ENCODE measurements at regions not wholly inside any gene's neighbourhood (a gene's known extent, or its start where the extent isn't known, plus 50 kb on each side); places are given as distances from the start of the nearest gene placed in this dataset.
"Not testable (repeated sequence)": the region's sequence is repeated elsewhere in the genome, so short reads cannot be mapped to it uniquely, and the experiment has no call there.

DNA sequence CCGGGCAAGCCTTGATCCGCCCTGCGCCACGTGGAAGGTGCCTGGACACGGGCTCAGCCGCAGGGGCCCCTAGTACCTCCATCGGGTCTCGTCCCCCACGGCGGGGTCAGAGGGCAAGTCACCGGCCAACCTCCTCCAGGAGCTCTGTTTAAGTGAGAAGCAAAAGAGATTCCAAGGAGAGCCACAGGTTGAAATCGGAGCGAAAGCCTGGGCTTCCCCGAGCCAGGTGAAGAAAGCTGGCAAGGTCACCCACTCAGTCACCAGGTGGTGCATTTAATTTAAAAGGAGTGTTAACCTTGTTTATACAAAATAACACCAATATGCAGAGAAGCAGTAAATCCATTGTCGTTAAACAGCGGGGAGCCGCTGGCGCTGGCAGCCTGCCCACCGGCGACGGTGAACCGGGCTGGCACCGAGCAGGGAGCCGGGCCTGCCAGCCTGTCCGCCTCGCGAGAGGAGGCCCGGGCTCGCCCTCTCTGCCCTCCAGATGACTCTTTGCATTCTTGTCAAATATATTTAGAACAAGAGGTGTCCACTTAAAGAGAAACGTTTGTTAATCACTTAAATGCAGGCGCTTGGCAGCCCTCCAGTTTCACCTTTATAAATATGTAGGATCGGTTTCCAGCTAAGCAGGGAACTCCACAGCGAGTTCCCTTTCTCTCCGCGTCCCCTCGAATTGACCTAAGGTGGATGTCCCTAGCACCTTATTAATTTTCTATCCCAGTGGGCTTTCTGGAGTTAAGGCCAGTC, 277.3 kb upstream of the NR2F2 start:
- peak; percentile 47 for DNase-seq

DNA sequence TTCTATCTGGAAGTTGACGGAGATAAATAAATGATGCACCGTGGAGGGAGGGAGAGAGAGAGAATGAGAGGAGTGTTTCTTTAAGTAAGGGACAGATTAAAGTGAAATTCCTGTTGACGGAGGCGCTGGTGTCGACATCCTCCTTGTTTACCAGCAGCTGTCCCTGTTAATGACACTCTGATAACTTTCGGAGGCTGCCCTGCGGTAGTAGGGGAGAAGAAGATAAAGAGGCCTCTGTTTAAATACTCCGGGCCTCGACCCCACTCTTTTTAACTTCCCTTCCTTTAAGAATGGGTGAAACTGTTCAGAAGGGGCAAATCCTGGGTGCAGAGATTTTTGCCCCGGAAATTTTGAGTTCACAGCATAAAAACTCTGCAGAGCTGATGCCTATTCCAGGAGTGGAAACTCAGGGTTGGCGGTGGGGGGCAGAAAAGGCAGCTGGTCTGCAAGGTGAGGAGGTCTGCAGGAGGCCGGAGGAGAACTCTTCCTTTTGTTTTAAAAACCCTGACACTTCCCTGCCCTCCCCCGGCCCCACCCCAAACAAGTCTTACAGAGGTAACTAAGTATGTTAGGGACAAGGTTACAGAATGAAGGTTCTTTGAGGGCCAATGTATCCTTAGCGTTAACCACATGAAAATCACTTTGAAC, 276.6 kb upstream of the NR2F2 start:
- DNase-seq = no peak

DNA sequence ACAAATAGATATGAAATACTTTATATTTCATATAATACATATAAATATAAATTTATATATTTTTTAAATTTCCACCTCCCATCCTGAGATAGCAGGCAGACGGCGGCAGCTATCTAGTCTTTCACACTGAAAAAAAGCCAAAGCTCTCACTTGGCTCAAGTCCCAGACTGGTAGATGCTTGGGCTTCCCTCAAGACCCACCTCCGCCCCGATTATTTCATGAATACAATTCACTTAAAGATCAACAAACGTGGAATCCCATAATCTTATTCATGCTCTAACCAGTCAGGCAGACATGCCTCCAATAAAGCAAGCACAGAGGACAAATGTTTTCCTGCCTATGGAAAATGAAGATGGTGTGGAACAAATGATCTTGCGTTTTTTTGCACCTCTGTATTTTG, 275.9 kb upstream of the NR2F2 start:
- DNase-seq = no peak

DNA sequence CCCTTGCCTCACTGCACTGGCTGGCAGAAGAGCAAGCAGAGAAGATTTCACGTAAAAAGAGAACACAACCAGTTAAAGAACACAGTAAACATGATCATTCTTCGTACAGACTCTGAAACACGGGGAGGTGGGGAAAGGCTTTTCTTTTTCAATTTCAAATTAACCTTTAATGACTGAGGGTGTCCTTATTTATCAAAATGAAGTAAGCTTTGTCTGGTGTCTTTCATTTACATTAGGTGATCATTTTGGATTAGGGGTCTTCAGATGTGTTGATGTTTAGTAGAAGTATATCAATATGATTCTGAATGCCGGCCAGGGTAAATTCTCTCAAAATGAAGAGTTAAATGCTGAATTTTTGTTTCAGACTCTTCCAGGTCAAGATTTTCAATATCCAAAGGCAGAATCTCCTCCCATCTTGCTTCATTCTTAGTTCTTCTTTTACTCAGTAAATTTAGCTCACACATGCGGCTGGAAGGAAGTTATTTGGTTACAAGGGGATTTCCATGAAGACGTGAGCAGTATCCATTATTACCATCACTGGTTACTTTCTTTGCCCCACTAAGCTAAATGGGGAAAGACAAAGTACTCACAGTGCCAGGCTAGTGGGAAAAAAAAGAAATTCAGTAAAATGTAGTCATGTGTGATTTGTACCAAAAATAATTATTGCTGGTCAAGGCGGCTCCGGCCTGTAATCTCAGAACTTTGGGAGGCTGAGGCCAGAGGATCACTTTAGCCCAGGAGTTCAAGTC, 272.2 kb upstream of the NR2F2 start:
- no peak for DNase-seq

DNA sequence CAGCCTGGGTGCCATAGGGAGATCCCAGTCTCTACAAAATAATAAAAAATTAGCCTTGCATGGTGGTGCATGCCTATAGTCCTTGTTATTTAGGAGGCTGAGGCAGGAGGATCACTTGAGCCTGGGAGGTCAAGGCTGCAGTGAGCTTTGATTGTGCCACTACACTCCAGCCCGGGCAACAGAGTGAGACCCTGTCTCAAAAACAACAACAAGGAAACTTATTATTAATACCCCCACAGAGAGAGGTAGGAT, 271.7 kb upstream of the NR2F2 start:
- DNase-seq = not testable (repeated sequence)

DNA sequence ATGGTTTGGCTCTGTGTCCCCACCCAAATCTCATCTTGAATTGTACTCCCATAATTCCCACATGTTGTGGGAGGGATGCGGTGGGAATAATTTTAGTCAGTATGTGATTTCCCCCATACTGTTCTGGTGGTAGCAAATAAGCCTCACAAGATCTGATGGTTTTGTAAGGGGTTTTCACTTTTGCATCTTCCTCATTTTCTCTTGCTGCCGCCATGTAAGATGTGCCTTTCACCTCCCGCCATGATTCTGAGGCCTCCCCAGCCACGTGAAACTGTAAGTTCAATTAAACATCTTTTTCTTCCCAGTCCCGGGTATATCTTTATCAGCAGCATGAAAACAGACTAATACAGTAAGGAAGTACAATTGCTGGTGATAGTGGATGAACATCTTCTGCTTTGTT, 269.9 kb upstream of the NR2F2 start:
- DNase-seq = not testable (repeated sequence)

DNA sequence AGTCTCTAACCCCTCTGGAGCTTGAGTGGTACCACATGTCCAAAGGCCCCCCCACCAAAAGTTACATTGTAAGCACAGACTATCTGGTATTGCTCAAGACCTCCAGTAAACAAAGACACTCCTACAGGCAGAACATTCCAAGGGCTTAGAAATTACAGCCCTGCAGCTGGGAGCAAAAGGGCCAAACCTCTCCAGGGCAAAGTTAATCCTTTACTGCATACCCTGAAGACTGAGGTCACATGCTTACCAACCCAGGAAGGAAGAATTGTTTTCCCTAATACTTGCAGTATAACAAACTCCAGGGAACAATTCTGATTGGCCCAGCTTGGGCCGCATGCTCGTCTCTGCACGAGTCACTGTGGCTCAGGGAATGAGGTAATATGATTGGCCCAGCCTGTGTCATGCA, 266.1 kb upstream of the NR2F2 start:
- DNase-seq = no peak

DNA sequence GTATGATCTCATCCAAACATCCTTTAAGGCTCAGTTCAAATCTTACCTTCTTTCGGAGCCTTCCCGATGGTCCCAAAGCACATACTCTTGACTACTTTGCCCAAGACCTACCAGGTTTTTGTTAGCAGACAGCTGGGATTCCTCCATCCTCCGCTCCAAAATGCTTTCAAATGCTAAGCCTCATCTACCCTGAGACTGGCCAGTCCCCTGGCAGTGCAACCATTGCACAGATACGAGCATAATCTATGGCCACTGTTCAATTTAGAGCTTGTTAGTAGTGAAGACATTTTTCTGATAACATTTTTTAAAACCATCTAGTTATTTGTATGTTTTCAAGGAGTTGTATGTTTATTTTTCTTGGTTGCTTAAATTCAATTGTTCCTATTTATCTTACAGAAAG, 264.4 kb upstream of the NR2F2 start:
- no peak for DNase-seq

DNA sequence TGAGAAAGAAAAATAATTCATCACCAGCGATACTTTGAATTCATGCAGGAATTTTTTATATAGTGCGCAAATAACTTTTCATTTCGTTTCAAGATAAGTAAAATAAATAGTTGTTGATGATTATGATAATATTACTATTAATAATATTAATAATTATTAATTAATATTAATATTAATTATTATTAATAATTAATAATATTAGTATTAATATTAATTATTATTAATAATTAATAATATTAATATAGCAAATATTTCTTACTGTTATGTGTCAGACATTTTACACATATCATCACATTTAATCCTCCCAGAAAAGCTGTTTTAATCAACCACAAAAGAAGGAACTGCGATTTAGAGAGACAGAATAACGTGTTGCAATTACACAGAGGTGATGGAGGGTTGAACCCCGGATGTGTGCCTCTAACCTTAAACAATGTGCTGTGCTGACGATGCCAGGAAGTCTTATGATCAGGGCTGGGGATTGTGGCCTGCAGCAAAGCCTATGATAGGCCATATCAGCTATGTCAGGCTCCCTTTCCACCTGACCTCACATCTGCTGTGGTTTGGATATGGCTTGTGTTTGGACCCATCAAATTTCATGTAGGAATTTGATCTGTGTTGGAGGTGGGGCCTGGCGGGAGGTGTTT, 263.5 kb upstream of the NR2F2 start:
- DNase-seq = peak; percentile 13

DNA sequence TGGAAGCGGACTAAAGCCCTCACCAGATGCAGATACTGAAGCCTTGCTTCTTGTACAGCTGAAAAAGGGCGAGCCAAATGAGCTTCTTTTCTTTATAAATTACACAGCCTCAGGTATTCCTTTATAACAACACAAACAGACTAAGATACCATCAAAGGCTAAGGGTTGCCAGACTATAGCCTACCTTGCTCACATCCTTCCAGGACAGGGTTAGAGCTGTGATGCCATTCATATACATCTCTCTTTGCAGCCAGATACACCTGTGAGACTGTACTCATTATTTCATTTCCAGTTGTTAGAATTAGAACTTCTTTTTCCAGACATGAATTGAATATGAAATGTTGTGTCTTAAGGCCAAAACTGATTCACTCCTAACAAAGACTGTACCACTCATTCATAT, 262.8 kb upstream of the NR2F2 start:
- no peak for DNase-seq

DNA sequence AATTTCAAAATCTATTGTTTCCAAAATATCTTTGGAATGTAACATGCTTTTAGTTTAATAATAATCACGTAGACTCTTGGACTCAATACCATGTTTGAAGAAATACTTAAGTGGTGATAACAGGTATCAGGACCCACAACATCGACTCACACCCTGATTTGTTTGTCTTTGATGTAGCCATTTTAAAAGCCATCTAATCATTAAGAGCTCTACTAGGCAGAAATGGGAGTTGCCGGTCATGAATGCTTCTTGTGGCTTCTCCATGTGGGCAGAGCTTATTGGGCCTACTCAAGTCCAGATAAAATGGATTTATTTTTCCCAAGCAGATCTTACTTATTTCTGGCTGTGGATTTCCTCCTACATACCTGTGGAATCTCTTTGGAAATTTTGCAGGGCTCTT, 261.6 kb upstream of the NR2F2 start:
- DNase-seq = no peak

DNA sequence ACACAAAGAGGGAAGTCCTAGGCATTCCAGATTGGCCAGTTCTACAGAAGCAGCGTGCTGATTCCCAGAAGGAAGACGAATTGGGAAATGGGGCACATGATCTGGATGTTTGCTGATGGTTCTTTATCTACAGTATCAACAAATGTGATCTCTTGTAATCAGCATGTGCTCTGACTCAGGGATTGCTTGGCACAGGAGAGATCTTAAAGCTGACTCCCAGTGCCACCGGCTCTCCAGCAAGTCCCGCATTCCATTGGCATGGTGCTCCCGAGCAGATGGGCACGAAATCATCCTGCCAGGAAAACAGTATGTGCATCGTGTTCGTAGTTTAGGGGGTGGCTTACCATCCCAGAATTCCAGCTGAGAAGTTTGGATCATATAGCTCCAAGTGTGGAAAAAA, 259.9 kb upstream of the NR2F2 start:
- DNase-seq = no peak

DNA sequence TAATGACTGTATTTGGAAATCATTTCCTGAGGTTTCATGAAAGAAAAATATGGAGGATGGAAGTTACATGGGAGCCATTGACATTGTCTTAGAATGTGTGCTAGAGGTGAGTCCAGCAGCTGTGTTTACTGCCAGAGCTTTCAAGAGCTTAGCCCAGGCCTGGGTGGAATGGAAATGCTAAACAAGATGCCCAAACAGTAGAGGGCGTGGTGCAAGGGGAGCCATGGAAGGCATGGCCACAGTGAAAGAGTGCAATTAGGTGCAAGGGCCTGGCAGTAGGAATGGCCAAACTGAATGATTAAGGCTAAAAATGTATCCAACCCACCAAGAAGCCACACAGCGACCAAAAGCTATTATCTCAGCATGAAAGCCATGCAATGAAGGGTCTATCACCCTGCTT, 257.7 kb upstream of the NR2F2 start:
- DNase-seq = no peak

DNA sequence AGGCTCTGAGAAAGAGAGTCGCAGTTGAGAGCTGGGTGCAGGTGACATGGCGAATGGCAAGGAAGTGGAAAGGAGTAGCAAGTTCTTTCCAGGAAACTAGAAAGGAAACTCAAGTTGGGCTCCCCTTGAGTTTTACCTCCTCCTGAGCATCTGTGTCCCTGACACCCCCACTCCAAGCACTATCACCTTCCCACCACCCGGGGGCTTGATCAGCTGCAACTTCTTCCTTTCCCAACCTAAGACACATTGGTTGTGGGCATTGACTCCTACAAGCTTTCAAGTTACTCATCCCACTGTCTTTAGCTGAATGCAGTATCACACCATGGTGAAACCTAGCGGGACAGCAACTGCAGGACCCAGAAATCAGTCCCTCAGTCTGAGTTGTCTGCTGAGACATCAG, 256.6 kb upstream of the NR2F2 start:
- no peak for DNase-seq

DNA sequence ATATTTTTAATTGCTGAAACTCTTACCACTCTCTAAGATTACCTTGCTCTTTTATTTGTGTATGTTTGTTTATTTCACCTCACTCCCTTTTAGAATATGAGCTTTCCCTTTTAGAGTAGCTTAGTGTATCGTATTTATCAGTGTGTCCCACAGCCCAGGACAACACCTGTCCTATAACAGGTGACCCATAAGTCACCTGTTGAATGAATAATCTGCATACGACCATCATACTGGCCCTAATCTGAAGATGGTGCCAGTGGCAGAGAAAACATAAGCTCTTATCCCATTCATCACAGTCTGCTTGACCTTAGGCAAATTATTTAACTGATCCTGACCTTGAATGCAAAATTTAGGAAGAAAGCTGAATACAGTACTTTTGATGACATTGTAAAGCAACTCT, 254.6 kb upstream of the NR2F2 start:
- no peak for DNase-seq

DNA sequence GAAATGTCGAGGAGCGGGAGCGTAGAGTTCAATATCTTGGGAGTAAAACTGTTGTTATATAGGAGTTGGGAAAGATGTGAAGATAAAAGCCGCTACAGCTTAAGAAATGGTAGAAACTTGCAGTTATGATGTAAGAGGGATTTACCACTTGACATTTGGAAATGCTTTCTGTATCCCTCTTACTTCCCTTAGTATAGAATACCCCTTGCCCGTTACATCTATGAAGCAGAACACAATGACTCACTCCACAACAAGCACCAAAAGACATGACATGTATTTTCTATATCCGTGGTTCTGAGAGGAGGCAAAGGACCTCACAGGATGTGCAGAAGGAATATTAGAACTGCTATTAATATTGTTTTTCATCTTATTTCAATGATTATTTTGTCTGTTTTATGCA, 254.2 kb upstream of the NR2F2 start:
- DNase-seq = no peak

DNA sequence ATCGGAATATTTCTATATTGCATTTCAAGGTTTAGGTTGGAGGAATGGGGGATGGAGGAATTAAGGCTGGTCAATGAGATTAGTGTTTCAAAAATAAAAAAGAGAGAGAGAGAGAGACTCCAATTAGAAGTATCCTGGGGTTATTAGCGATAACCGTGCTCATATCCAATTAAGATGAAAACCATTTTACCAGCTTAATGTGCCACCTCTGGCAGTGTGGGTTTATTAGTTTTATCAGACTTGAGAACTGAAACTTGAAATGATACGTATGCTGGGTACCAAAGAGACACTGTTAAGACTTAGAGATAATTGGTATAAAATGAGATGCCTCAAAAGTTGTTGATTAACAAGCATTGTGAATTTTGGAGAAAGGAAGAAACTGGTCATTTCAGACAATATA, 251.5 kb upstream of the NR2F2 start:
- DNase-seq = no peak

DNA sequence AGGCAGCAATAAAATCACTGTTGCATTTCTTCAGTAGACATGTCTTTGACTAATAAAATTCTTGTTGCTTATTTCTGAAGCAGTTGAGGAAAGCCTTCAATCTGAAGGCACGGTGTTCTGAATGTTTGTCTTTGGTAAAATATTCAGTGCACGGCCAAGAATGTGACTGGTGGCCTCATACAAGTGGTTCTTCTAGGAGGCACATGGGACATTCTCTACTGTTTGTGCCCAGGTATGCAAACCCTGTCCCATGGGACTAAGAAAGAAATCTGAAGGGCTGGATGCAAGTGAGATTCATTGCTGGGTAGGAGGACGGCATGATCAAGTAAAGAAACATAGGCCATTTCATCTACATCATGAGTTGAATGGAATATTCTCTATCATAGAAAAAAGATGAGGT, 250.6 kb upstream of the NR2F2 start:
- DNase-seq = no peak

DNA sequence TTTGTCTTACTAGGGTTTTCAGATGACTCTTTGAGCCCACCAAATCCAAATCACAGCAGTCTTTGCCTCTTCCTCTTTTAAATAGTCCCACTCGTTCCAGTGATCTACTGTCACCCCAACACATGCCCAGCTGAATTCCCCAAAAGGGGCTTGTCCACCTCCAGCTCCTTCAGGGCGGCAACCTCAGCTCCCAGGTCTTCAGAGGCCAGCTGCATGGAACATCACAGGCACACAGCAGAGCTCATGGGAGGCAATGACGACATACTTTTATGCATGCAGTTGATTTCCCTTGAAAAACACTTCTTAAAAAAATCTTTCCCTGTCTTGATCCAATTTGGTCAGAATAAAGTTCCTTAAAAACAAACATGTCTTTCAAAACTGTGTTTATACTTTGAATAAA, 244.3 kb upstream of the NR2F2 start:
- no peak for DNase-seq

DNA sequence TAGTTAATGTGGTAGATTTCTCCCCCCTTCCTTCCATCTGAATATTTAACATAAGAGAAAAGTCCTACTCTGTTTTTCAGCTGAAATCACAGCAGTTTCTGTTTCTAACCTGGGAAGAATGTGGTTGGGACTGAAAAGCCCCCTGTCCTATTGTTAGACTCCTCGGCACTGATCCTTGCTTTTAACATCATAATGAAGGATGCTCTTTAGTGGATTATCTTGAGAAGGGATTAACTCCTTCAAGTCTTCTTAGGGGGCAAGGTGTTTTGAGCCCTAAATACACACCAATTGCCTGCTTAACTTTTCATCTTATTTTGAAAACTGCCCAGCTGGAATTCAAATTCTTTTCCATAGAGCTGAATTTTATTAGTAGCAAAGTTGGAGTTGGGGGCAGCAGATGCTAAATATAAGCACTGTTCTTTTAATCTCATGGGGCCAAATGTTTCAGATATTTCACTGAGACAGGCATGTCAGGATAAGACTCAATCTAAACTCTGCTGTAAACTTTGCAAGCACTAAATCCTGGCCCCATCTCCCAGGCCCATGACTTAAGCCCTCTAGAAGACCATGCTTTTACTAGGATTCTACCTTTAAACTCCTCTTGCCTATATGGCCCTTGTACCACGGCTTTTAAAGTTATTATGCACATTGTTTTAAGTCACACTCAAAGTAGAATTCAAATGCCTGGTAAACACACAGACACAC, 243.2 kb upstream of the NR2F2 start:
- DNase-seq = no peak

DNA sequence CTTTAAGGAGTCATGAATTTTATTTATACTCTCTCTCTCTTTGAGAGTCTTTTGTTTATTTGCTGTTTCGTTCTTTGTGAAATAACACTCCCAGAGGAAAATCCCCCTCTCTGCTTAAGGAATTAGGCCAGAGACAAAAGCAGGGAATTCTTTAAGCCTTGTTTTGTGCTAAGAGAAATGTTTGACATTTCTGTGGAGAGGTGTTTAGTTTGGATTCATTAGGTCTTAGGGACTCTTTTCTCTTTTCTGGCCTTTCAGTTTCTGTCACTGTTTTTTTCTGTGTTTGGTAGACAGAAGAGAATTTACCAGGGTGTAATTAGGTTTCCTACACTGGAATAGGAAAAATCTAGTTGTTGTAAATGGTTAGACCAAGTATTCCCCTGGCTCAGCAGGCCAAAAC, 241.8 kb upstream of the NR2F2 start:
- no peak for DNase-seq

DNA sequence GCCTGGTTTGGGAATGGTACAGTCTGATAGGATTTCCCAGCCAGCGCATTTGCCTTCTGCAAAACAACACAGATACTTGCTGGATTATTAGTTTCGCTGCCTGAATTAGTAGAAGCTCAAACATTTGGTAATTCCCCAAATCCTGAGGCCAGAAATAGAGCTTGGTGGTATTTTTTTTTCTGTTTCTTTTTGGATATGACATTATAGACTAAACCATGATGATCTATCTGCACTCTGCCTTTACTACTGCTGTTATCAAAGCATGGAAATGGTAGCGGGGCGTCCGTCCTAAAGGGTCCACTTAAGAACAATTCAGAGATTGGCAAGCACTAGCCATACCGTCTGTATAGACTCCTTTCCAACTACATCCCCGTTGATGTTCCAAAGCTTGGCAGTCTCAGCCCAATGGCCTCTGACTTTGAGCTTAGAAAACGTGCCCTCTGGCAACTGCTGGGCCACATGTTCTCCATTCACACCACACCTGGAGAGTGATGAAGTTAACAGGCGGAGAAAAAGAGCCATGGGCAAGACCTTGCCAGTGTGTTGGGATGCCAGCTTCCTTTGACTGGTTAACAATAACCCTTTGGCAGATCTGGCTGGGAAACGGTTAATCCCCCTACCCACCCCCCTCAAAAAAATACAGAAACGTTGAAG, 241.0 kb upstream of the NR2F2 start:
- DNase-seq = no peak

DNA sequence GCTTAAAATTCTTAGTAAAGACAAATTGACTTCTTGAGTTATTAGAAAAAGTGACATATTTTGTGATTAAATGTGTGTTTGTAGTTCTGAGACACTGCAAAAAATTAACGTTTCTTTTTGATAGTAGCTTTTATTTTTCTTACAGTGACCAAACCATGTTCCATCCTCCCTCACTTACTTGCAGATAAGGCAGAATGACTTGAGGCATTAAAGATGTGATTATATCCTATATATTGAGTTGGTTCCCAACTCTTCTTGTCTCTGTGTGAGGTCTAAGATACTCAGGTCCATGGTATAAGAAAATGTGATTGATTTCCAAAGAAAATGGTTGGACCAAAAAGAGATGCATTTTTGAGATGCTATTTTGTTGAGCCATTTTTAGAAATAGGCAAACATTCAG, 238.3 kb upstream of the NR2F2 start:
- DNase-seq = no peak
